HG03442 (cell line): ENCODE measurements at regions not wholly inside any gene's neighbourhood (a gene's known extent, or its start where the extent isn't known, plus 50 kb on each side); places are given as distances from the start of the nearest gene placed in this dataset.

Experiments
- ATAC-seq: cut with Tn5 transposase; IDR thresholded peaks from one replicate; pipeline ENCODE4 v1.9.1; 2021; ENCODE audit warnings: mild to moderate bottlenecking, moderate library complexity; ENCODE audit not compliant: unreplicated experiment

GRCh38 chr13:61874970-61875579 lies 459.4 kb upstream of the PCDH20 start:
- ATAC-seq: no peak

GRCh38 chr13:61873717-61874116 lies 458.1 kb upstream of the PCDH20 start:
- ATAC-seq: no peak

DNA sequence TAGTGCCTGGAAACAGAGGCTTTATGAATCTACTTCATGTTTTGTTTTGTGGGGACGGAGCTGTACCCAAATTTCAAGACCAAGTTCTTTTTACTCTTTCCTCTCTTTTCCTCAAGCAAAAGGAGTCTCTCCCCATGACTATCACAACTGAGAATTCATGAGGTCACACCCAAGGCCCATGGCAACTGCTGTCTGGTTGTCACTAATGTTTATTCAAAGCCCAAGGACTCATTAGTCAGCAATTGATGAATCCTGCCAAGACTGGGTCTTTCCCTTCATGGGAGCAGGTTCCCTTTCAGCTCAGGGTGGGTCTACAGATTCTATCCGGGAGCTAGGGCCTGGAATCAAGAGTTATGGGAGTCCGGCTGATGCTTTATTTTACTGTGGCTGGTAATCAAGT lies 441.5 kb upstream of the PCDH20 start:
- ATAC-seq: no peak

DNA sequence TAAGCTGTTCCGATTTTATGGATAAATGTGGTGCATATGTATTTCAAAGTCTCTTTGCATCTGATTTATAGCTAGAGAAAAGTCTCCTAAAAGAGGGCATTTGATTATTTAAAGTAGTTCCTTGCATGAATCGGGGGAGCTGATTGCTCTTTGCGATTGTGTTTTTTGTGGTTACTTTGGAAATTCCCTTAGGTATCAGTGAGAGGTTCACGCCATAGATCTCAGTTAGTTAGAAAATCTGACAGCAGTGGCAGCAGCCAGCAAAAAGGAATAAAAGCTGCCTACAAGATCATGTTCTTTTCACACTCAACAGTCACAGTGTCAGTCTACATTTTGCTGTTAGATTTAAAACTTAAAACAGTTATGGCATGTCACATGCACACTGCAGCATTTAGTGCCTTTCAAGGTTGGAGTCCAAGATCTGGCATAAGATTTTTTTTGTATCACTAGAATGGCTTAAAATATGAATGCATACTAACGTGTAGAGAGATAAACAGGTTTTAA lies 436.5 kb upstream of the PCDH20 start:
- ATAC-seq: no peak

DNA sequence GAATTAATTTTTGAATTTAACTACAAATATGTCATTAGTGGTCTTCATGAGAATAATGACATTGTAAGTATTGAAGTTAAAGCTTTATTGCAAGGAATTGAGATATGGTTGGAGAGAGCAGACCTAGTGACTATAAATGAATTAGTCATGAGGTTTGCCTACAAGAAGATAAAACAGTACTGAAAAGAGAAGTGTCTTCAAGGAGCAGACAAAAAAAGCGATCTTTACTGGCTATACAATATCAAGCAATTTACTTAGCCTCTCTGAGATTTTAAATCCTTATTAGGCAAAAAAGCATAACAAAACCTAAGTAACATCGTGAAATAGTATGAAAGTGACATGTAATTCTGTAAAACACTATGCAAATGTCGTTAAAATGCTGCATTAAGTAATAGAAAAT lies 435.1 kb upstream of the PCDH20 start:
- ATAC-seq: no peak

DNA sequence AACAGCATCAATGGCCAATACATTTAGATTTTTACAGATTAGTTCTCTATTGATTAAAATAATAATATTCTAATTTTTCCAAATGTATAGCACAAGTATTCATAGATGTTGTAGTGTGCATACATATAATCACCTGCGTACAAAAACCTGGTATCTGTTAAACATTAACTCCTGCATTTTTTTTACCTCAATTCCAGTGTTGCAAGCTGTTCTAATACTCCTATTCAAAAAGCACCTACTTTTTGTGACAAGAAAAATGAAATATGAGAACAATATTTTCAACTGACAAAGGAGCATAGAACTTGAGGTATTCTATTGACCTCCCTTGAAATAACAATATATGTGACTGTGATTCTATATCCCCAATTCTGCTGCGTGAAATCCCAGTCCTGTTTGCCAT lies 422.9 kb upstream of the PCDH20 start:
- ATAC-seq: no peak

DNA sequence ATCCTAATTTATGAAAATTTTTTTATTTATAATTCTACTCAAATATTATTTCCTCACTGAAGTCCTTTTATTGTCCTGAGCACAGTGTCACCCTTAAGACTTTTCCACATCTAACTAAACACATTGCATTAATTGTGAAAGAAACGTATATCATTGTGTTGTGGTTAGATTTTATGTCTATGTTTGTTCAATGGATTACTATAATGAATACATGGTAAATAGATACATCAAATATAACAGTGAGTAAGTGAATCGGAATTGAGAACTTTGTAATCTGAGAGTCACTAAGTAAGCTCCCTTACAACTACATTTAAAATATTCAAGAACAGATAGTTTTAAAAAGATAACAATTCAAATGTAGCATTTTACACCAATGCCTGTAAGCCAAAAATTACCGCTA lies 417.6 kb upstream of the PCDH20 start:
- no peak for ATAC-seq

- ATAC-seq: no peak
Observed at GRCh38 chr13:61831026-61831425, 415.4 kb upstream of the PCDH20 start.

DNA sequence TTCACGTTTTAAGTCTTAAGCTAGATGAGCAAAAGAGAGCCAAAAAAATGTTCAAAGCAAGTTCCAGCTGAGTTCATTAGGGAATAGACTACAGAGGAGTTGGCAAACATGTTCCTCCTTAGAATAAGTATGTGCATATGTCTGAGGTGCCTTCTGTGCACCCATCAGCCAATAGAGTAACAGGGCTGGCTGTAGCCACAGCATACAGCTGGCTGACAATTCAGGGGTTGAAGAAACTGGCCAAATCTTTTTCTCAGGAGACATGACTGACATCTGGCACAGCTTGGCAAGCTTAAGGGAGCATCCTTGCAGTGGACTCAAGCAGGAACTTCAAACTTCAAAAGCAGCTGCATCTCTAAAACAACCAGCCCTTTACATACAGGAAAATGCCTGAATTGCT lies 414.8 kb upstream of the PCDH20 start:
- ATAC-seq: no peak

- no peak for ATAC-seq
Observed at GRCh38 chr13:61824168-61824567, 408.5 kb upstream of the PCDH20 start.

DNA sequence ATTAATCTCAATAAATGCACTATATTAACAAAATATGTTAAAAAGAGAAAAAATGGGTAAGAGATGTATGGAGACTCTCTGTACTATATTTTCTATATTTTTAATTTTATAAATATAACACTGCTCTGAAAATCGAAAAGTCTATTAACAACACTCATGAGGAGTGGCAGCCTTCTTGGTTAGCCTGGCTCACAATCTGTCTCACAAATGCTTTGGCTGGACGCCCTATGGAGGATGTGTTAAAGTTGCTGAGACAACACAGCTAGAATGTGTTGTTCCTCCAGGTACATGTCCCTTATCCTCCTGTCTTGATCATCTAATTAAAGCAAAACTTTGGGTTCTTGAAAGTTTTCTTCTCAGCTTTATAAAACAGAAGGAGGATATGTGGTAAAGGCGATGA lies 396.6 kb upstream of the PCDH20 start:
- no peak for ATAC-seq

DNA sequence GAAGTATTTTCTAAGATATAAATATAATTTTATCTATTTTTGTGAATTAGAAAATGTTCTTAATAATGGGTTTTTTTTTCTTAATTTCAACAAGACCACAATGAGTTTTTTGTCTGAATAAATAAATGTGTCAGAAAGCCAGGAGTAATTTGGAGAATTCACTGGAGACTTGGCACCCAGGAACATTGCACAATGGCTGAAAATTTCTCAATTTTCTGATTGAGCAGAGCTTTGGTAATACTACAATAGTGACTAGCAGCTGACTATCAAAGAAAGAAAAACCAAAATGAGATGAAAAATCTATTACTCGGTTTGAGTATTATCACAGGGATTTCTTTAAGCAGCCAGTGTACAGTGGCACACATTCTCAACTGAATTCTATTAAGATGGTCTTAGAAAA lies 394.4 kb upstream of the PCDH20 start:
- ATAC-seq: no peak

DNA sequence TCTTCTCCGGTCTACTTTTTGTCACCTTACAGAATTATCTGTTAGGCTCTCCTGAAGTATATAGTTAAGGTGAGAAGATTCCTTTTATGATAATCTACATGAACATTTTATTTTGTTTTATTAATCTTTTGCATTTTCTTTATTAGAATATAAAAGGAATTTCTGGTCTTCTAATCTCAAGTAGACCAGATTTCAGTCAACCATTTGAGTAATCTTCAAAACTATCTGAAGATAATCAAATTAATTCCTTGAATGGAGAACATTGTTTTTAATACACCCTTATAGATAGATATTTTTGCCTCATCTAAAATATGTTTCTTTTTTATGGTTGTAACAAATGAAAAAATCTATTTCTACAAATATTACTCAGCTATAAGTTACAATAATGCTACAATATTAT lies 381.7 kb upstream of the PCDH20 start:
- no peak for ATAC-seq

GRCh38 chr13:61795580-61795979 lies 379.9 kb upstream of the PCDH20 start:
- ATAC-seq: no peak

- no peak for ATAC-seq
Observed at GRCh38 chr13:61779456-61779855, 363.8 kb upstream of the PCDH20 start.

GRCh38 chr13:61778531-61778930 lies 362.9 kb upstream of the PCDH20 start:
- ATAC-seq: no peak

GRCh38 chr13:61777899-61778298 lies 362.2 kb upstream of the PCDH20 start:
- ATAC-seq: no peak

GRCh38 chr13:61777271-61777670 lies 361.6 kb upstream of the PCDH20 start:
- ATAC-seq: no peak

- ATAC-seq: no peak
Observed at GRCh38 chr13:61774903-61775302, 359.3 kb upstream of the PCDH20 start.

DNA sequence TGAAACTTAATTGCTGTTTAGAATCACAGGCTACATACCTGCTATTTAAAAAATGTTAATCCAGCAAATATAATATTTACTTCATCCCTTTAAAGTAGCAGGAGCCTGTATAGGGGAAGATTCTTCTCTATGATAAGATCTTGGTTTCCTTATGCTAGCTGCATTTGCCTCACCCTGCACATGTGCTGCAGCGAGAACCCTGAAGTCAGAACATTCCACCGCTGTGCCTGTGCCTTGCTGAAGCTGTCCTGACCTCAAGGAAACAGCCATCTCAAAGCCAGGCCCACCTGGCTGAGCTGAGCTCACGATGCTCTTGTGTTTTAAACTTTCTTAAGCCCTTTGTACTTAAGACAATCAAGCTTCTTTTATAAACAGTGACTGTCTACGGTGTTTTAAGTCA lies 355.0 kb upstream of the PCDH20 start:
- no peak for ATAC-seq

DNA sequence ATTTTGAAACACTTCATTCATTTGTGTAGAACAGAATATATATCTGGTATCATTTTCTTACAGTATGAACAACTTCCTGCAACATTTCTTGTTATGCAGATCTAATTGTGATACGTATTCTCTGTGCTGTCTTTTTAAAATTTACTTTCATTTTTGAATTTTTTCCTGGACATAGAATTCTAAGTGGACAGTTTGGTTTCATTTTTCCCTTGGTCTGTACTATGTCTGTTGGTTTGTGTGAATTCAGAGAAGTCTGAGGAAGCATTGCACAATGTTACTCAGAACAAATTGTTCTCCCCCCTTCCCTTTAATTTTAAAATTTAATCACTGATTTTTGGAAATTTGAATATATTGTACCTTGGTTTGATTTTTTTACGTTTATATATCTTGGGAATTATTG lies 352.5 kb upstream of the PCDH20 start:
- no peak for ATAC-seq

GRCh38 chr13:61766667-61767058 lies 351.0 kb upstream of the PCDH20 start:
- no peak for ATAC-seq

- no peak for ATAC-seq
Observed at GRCh38 chr13:61765940-61766666, 350.5 kb upstream of the PCDH20 start.
